Small intestine (tissue), 7 donors: ENCODE measurements at regions not wholly inside any gene's neighbourhood (a gene's known extent, or its start where the extent isn't known, plus 50 kb on each side); places are given as distances from the start of the nearest gene placed in this dataset.
A peak's percentile ranks its signal among the peaks of the same experiment; 100 is the strongest.
"Not testable (repeated sequence)": the region's sequence is repeated elsewhere in the genome, so short reads cannot be mapped to it uniquely, and the experiment has no call there.

ENCODE experiments used
- DNase-seq, 2 donors: peaks; one replicate each; pipeline versions ENCODE4 v3.0.0 to v3.0.0-alpha.2; 2013
- FAIRE-seq: peaks from 2 replicates; lab custom pipeline; 2012; peaks lifted over from hg19 to GRCh38; lab: Jason Lieb, UNC
- H3K27ac ChIP-seq, 3 donors: one replicate each; pipeline ENCODE4 v1.5.1; 2013; ENCODE audit warnings: low read length in 2 of 3, mild to moderate bottlenecking in 2 of 3, control low read depth in 1 of 3, inconsistent platforms in 1 of 3, low read depth in 1 of 3, moderate library complexity in 1 of 3
- H3K27me3 ChIP-seq, 3 donors: one replicate each; pipeline ENCODE4 v1.6.1; 2013; ENCODE audit warnings: low read length in 3 of 3, inconsistent platforms in 1 of 3; ENCODE audit not compliant: control insufficient read depth in 3 of 3, insufficient read depth in 3 of 3
- H3K36me3 ChIP-seq, 3 donors: one replicate each; pipeline ENCODE4 v1.6.1; 2013; ENCODE audit warnings: low read length in 3 of 3, inconsistent platforms in 1 of 3, low read depth in 1 of 3, mild to moderate bottlenecking in 1 of 3, moderate library complexity in 1 of 3; ENCODE audit not compliant: control insufficient read depth in 3 of 3, insufficient read depth in 2 of 3
- H3K4me1 ChIP-seq, 3 donors: one replicate each; pipeline ENCODE4 v1.6.1; 2013; ENCODE audit warnings: low read length in 2 of 3, inconsistent platforms in 1 of 3, low read depth in 1 of 3, mild to moderate bottlenecking in 1 of 3, moderate library complexity in 1 of 3; ENCODE audit not compliant: control insufficient read depth in 3 of 3, insufficient read depth in 2 of 3
- H3K4me3 ChIP-seq, 3 donors: one replicate each; pipeline ENCODE4 v1.5.1; 2013; ENCODE audit warnings: low read length in 3 of 3, control low read depth in 1 of 3, inconsistent platforms in 1 of 3, low read depth in 1 of 3, mild to moderate bottlenecking in 1 of 3, moderate library complexity in 1 of 3
- H3K9me3 ChIP-seq, 2 donors: one replicate each; pipeline ENCODE4 v1.6.1; 2013; ENCODE audit warnings: low read depth in 1 of 2, low read length in 1 of 2; ENCODE audit not compliant: control insufficient read depth in 2 of 2, insufficient read depth in 1 of 2
- WGBS, 3 donors: extraction: QIAGEN DNeasy Blood & Tissue Kit; methylation state at CpG; one replicate each; pipeline ENCODE4 v1.1.7; 2013; 5-methylcytosine and 5-hydroxymethylcytosine counted together
- donor health status: healthy with polysubstance abuse.
- donor health status: control.
- donor health status: control.
- donor health status: Bipolar disorder and iron deficiency.
- donor health status: healthy.

DNA sequence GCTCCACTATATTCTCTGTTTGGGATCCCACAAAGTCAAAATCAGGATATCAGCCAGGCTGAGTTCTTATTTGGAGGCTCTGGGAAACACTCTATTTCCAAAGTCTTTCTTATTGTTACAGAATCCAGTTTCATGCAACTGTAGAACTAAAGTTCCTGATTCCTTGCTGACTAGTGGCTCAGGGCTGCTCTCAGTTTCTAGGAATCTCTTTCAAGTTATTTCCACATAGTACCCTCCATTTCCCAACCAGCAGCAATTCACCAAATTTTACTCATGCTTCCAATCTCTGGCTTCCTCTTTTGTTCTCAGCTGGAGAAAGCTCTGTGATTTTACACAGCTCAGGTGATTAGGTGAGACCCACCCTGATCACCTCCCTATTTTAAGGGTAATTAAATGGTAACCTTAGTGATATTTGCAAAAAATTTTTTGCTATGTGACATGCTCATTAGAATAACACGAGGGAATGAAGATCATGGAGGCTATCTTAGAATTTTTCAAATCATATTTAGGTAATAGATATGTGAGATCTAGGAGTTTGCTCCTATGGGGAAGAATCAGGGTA is 794.9 kb upstream of the ARRDC3 start:
- Histone ChIP-seq H3K4me1 (no peaks in the 10 kb centered on the region), H3K36me3 (no peaks in the 10 kb centered on the region), H3K4me3 (no peak overlapping the region), H3K27ac (no peak overlapping the region), H3K9me3 (no peaks in the 10 kb centered on the region), H3K27me3 (no peaks in the 10 kb centered on the region)
- DNase-seq: no peak
- WGBS, 3 donors: 14 to 36% (median 24%) methylated on average over 1 of the region's 1 CpG
- FAIRE-seq: no peak

DNA sequence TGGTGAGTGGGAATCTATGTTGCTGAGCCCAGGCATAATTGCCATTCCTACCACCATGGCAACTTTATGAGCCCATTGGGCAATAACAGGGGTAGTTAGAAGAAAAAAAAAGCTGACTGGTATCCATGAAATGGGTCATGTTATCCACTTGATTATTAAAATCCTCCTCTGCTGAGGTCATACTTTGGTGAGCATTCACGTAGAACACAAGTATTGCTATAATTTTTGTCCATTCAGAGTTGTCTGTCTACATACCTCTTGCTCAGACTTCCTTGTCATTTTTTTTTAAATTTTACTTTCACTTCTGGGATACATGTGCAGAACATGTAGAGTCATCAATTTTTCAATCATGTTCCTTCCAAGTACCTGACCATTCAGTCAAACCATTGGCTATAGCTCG is 780.8 kb upstream of the ARRDC3 start:
- Histone ChIP-seq H3K9me3 (no peaks in the 10 kb centered on the region), H3K27me3 (no peaks in the 10 kb centered on the region), H3K27ac (no peak overlapping the region), H3K36me3 (no peaks in the 10 kb centered on the region), H3K4me1 (no peaks in the 10 kb centered on the region), H3K4me3 (no peak overlapping the region)
- DNase-seq (no peak), FAIRE-seq (no peak)
- WGBS, 3 donors: 49 to 77% (median 62%) methylated on average over 2 of the region's 2 CpGs

- Histone ChIP-seq H3K27ac (no peak overlapping the region), H3K4me3 (no peak overlapping the region), H3K4me1 (no peaks in the 10 kb centered on the region), H3K27me3 (no peaks in the 10 kb centered on the region), H3K9me3 (no peaks in the 10 kb centered on the region), H3K36me3 (no peaks in the 10 kb centered on the region)
- 57 to 72% (median 61%) methylated on average over 2 of the region's 2 CpGs for WGBS, 3 donors
- FAIRE-seq: no peak
- no peak for DNase-seq
Measured at GRCh38 chr5:92147798-92148197, 764.7 kb upstream of the ARRDC3 start.

GRCh38 chr5:92147266-92147665 is 764.1 kb upstream of the ARRDC3 start:
- Histone ChIP-seq H3K9me3 (no peaks in the 10 kb centered on the region), H3K4me1 (no peaks in the 10 kb centered on the region), H3K36me3 (no peaks in the 10 kb centered on the region), H3K4me3 (no peak overlapping the region), H3K27ac (no peak overlapping the region), H3K27me3 (no peaks in the 10 kb centered on the region)
- no peak for DNase-seq
- WGBS, 3 donors: 58 to 72% (median 64%) methylated on average over 3 of the region's 3 CpGs
- no peak for FAIRE-seq

DNA sequence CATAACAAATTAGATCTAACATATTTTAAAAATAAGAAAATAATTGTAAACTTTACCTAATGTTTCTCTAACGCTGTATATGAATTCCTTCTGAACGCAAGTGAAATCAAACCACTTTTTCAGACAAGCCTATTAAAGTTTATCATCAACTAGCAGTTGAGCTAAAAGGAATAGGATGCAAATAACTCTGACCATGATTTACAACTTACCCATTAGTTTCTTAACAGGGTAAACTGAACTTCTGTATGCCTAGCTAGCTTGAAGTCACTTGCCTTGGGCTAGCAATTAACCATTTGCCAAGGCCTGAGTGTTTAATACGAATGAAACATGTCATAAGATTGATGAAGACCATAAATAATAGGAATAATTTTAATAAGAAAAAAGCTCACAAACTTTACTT is 762.7 kb upstream of the ARRDC3 start:
- DNase-seq (no peak), FAIRE-seq (no peak)
- no peak overlapping the region for H3K27ac ChIP-seq
- H3K27me3 ChIP-seq: no peaks in the 10 kb centered on the region
- no peak overlapping the region for H3K4me3 ChIP-seq
- H3K4me1 ChIP-seq: no peaks in the 10 kb centered on the region
- no peaks in the 10 kb centered on the region for H3K9me3 ChIP-seq
- H3K36me3 ChIP-seq: no peaks in the 10 kb centered on the region
- WGBS, 3 donors: 79 to 88% (median 88%) methylated on average over 3 of the region's 3 CpGs

- Histone ChIP-seq H3K9me3 (no peaks in the 10 kb centered on the region), H3K27me3 (no peaks in the 10 kb centered on the region), H3K4me1 (no peaks in the 10 kb centered on the region), H3K27ac (no peak overlapping the region), H3K36me3 (no peaks in the 10 kb centered on the region), H3K4me3 (no peak overlapping the region)
- WGBS, 3 donors: 42 to 61% (median 44%) methylated on average over 3 of the region's 3 CpGs
- no peak for FAIRE-seq
- DNase-seq: peak in 1 of 2 donors; percentile 0
Measured at GRCh38 chr5:92144824-92145223, 761.7 kb upstream of the ARRDC3 start.

- FAIRE-seq, H3K4me3 ChIP-seq, H3K9me3 ChIP-seq, H3K27me3 ChIP-seq, H3K4me1 ChIP-seq, H3K27ac ChIP-seq, DNase-seq, H3K36me3 ChIP-seq: not testable (repeated sequence)
- 67 to 75% (median 70%) methylated on average over 5 of the region's 5 CpGs for WGBS, 3 donors
Measured at GRCh38 chr5:92132294-92132908, 749.3 kb upstream of the ARRDC3 start.

GRCh38 chr5:92126182-92126581 is 743.1 kb upstream of the ARRDC3 start:
- H3K4me3 ChIP-seq: no peak overlapping the region
- H3K9me3 ChIP-seq: no peaks in the 10 kb centered on the region
- FAIRE-seq: no peak
- H3K4me1 ChIP-seq: no peaks in the 10 kb centered on the region
- no peaks in the 10 kb centered on the region for H3K36me3 ChIP-seq
- 51 to 69% (median 66%) methylated on average over 1 of the region's 1 CpG for WGBS, 3 donors
- H3K27ac ChIP-seq: no peak overlapping the region
- no peaks in the 10 kb centered on the region for H3K27me3 ChIP-seq
- DNase-seq: no peak

DNA sequence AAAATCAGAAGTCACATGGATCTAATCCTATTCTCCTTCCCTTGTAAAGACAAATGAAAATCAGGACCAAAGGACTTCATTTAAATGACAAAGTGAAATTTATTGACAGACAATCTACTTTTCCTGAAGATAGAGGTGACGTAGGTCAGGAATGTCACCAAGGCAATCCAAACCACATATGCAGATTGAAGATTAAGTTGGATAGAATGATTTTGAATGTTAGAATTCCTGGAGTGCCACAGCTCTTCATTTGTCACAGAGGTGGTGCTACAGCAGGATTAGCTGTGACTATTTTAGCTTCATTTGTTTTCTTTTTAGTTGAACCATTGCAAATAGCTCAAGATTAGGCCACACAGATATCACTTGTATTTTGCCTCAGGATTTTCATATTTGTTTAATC is 736.0 kb upstream of the ARRDC3 start:
- no peak for FAIRE-seq
- no peak for DNase-seq
- Histone ChIP-seq H3K4me3 (no peak overlapping the region), H3K27me3 (no peaks in the 10 kb centered on the region), H3K36me3 (no peaks in the 10 kb centered on the region), H3K4me1 (no peaks in the 10 kb centered on the region), H3K27ac (no peak overlapping the region), H3K9me3 (no peaks in the 10 kb centered on the region)
- 44 to 81% (median 80%) methylated on average over 1 of the region's 1 CpG for WGBS, 3 donors
